NCI-H460 (cell line): ENCODE measurements at regions not wholly inside any gene's neighbourhood (a gene's known extent, or its start where the extent isn't known, plus 50 kb on each side); places are given as distances from the start of the nearest gene placed in this dataset.
A peak's percentile ranks its signal among the peaks of the same experiment; 100 is the strongest.

Experiments
- DNase-seq: peaks from one replicate; pipeline ENCODE4 v3.0.0-alpha.2; 2016; ENCODE audit warnings: low read depth; ENCODE audit errors: extremely low read depth

GRCh38 chr11:112770487-112770886, 190.7 kb upstream of the NCAM1 start:
- DNase-seq: no peak

DNA sequence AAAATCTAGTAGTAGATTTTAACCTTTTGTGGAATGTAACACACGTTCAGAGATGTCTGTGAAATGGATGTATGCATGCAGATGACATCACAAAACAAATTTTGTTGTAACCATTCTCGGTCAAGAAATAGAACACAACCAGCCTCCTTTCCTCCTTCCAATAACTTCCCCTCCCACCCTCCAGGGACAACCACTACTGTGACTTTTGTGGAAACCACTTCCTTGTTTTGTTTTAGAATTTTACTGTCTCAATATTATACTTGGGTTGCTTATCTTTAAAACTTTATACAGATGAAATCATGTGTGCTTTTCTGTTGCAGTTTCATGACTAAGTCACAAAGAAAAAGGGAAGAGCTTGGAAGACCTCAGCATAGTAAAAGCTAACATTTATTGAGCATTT, 189.4 kb upstream of the NCAM1 start:
- no peak for DNase-seq

DNA sequence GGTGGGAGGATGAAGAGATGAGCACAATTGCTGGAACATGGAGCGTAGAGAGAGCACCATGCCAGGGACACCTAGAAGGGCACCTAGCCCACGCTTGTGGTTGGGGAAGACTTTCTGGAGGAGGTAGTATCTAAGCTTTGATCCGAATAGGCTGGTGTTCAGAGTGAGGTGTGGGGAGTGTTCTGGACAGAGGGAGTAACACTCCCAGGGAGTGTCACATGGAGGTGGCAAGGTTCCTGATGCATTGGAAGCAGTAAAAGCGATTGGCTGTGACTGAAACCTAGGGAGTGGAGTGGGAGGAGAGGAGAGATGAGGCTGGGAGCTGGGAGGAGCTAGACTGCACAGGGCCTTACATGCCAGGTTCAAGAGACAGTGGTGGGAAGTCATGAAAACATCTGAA, 188.0 kb upstream of the NCAM1 start:
- no peak for DNase-seq

- no peak for DNase-seq
Observed at GRCh38 chr11:112776834-112777233, 184.4 kb upstream of the NCAM1 start.

DNA sequence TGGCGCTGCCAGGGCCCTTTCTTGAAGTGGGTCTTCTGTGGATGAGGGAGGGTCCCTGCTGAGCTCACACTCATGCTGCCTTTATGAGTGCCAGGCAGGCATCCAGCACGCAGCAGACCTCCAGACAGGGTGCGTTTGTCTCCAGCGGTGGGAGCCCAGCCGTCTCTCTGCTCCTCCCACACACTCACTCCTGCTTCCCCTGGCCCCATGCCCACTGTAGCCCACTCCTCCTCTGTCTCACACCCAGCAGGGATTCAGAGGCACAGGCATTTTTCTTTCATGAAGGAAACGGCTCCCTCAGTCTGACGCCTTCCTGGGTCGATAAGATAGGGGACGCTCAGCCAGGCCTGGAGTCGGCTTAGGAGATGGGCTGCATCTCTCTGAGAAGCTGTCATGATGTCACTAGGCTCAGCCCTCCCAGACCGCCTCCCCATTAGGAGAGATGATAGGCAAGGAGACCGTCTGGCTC, 183.9 kb upstream of the NCAM1 start:
- no peak for DNase-seq

DNA sequence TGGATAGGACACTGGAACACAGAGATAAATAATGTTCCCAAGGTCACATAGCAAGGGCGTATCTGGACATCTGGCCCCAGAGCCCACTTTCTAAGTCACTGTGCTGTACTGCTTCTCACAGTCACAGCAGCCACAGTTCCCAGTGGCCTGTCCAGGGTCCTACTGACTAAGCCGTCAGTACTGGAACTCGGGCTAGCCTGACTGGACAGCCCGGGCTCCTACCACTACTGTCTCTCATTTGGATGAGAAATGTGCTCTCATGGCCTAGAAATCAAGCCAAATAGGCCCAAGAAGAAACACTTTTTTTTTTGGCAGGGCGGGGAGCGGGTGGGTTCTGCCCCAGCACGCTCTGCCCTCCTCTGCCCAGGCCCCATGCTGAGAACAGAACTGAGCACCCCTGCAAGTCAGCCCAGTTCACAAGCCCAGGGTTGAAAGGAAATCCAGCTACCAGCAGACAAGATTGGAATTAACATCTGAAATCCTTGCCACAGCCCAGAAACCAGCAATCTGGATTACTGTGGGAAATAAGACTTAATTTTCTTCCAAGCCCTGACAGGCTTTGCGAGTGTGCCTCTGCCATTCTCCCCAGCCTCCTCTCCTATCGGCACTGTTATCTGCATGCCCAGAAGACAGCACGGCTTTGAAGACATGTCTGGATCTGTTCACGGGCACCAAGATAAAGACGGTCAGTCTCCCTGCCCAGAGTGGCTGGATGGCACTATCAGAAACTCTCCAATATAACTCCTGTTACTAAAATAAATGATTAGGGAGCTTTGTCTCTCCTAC, 182.9 kb upstream of the NCAM1 start:
- no peak for DNase-seq

DNA sequence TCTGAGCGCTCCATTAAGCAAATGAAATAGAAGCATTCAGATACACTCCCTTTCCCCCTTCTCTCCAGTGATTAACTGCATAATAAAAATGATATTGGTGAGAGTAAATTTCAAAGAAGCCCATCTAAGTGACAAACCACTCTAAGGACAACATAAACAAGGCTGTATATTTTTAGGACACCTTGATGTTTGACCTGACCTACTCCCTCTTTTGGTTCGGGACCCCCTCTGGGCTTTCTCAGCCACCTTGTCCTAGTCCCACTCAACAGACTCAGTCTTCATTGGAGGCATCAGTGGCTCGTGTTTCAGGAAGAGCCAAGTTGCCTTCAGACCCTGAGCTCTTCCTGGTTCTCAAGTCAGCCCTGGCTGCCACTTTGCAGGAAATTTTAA, 182.3 kb upstream of the NCAM1 start:
- no peak for DNase-seq

DNA sequence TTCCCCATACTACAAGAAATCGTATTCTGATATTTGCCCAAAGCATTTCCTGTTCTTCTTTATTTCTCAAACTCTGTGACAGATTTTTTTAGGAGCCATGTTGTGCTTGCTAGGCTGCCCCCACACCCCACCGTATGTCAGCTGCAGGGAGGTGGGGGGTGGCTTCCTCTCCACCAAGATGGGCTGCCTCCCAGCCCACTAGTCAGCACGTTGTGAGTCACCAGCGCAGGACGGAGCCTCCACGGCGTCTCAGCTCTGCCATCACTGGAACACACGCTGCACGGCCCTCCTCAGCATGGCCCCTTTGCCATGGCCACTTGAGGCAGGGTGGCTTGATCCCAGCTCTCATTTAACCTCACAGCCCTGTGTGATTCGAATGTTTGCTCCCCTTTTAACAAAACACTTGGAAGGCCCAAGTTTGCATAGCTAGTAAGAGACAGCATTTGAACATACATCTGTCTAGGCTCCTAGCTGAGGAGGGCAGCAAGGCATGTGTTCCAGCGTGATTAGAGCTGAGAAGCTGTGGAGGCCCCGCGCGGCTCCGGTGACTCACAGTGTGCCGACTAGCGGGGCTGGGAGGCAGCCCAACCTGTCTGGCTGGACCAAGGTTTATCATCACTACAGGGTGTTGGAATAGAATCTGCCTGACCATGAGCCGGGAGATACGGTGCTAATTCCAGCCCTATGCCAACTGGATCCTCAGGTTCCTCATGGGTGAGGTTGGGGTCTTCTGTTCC, 180.7 kb upstream of the NCAM1 start:
- DNase-seq: no peak

DNA sequence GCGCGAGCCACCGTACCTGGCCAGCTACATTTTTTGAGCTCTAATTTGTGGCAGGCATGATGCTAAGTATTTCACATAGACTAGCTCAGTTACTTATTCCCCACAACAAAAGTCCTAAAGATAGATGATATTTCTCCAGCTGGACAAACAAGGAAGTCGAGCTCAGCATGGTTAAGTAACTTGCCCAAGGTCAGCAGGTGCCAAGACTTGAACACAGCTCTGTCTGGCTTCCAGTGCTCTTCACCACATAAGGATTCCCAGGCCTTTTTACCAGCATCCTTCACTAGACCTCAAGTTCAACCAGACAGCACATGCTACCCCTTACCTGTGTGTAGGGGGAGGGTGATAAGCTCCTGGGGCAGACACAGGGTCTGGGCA, 177.3 kb upstream of the NCAM1 start:
- no peak for DNase-seq

DNA sequence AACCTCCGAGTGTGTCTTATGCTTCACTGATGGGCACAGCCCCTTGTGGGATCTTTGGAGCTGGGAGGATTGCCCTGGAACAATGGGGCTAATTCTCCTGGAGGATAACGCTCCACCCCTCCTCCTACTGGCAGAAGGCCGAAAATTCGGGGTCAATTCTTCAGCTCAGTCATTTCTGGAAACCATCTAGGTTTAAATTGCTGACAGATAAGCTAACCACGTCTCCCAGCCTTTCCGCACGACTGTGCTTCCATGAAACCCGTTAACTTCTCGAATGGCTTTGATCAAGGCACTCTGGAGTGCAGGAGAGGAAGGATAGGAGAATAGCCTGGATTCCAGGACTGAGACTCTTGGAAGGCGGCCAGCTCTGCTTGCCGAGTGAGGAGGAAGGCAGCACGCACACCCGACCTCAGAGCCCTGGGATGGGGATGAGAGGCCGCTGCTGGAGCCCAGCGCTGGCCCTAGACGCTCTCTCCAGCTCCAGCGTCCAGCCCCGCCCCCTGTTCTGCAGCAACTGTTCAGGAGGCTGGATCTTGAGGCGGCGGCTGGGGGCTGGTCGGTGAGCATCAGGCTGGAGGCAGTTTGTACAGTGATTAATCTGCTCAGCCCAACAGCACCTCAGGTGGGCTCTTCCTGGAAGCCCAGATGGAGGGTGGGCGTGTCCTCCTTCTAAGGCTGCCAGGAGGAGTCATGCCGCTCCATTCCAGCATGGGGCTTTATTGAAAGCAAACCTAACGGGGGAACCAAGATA, 176.7 kb upstream of the NCAM1 start:
- DNase-seq: no peak

GRCh38 chr11:112785149-112785548, 176.1 kb upstream of the NCAM1 start:
- no peak for DNase-seq

- DNase-seq: no peak
Observed at GRCh38 chr11:112785719-112786118, 175.5 kb upstream of the NCAM1 start.

DNA sequence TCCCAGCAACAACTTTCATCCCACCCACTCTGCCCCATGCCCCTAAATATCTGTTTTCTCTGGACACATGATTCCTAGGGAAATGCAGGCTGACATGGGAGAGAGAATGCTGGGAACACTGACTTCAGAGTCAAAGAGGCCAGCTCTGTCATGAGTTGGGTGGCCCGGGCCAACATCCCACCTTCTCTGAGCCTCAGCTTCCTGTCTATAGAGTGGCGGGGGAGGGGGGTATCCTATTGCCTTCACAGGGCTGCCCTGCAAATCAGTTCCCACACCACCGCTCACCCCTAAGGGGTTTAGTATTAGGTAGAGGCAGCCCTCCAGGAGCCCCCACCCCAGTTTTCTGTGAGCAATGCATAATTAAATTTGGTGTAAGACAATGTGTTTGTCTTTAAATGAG, 175.0 kb upstream of the NCAM1 start:
- no peak for DNase-seq

- no peak for DNase-seq
Observed at GRCh38 chr11:112786886-112787530, 174.2 kb upstream of the NCAM1 start.

DNA sequence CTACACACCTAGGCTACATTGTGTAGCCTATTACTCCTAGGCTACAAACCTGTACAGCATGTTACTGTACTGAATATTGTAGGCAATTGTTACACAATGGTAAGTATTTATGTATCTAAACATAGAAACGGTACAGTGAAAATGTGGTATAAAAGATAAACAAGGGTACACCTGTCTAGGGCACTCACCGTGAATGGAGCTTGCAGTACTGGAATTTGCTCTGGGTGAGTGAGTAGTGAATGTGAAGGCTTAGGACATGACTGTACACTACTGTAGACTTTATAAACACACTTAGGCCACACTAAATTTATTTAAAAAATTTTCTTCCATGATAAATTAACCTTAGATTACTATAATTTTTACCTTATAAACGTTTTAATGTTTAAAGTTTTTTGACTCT, 171.7 kb upstream of the NCAM1 start:
- no peak for DNase-seq

DNA sequence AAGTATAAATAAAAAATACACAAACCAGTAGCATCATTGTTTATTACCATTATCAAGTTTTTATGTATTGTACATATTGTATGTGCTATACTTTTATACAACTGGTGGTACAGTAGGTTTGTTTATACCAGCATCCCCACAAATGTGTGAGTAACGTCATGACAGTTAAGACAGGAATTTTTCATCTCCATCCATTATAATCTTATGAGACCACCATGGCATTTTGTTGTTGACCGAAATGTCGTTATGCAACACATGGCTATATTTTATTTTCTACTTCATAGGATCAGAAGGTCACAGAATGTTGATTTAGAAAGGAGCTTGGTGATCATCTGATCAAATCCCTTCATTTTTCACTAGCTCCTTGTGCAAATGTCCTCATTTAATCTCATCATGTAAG, 170.9 kb upstream of the NCAM1 start:
- DNase-seq: peak; percentile 20

DNA sequence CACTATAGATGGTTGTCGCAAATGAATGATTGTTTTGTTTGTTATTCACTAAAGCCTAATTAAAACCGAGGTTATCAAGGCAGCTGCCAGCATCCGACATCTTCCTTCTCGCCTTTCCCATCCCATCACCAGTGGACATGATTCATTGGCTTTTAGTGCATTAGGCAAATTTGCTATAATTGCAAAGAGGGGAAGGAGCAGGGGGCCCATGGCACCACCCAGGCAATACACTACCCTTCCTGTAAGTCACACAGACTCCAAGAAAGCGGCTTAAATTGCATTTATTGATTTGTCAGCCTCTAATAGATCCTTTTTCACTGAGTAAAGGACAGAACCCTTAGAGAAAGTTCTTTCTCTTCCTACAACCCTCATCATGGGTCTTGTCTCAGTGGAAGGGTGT, 169.2 kb upstream of the NCAM1 start:
- DNase-seq: no peak

DNA sequence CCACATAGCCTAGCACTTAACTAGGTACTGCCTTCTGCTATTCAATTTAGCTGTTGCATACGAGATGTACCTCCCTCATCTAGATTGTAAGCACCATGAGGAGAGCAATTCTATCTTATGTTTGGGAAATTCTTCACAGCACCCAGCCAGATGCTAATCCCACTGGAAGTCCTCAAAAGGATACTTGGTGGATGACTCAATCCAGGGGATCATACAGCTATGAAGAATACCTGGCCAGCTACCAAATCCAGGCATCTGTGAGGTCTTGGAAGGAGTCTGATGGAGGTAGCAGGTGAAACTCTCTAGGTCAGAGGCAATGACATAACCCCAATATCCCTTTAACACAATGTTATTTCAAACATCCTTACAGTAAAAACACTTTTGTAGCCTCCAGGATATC, 167.8 kb upstream of the NCAM1 start:
- DNase-seq: no peak

DNA sequence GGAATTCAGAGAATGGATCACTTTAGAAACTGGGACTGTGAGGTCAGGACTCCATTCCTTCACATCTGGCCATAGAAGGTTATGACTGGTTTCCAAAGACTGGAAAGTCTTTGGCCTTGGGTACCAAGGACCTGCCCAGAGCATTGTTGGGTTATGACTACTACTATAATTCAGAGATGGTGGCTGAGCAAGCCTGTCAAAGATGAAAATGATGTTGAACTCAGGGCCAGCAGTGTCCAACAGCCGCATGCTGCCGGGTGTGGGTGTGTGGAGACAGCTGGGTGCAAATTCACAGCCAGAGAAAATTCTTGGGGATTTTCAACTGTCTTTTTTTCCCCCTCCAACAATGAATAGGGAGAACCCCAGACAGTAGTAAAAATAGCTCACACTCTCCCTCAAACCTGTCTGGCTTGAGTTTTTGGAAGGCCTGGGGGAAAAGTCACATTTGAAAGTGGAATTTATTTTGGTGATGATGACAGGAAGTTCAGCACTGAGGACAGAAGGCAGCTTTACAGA, 166.8 kb upstream of the NCAM1 start:
- no peak for DNase-seq

GRCh38 chr11:112795142-112795815, 165.9 kb upstream of the NCAM1 start:
- DNase-seq: peak; percentile 38
